Endothelial cell of umbilical vein (primary cell): ENCODE measurements at regions not wholly inside any gene's neighbourhood (a gene's known extent, or its start where the extent isn't known, plus 50 kb on each side); places are given as distances from the start of the nearest gene placed in this dataset.

Source experiments
- BruUV-seq: library from RNA; stranded (reverse); fragments of 400-500 nt; replicated peaks from 2 replicates; lab custom pipeline; 2021; lab: Mats Ljungman, UMichigan
- CTCF ChIA-PET: fragments of 300-600, 350-600 bp; sonication (Branson Sonifier 250); formaldehyde crosslinking; loops from one replicate; lab custom pipeline; 2021; ENCODE audit warnings: antibody characterized with exemption, inconsistent platforms; lab: Charles Lee
- POLR2A ChIA-PET: fragments of 300-600, 350-600 bp; sonication (Branson Sonifier 250); formaldehyde crosslinking; loops from one replicate; lab custom pipeline; 2021; ENCODE audit warnings: antibody characterized with exemption, inconsistent platforms; lab: Charles Lee
- DNase-seq: peaks from one replicate; pipeline ENCODE4 v3.0.0-alpha.2; 2011; ENCODE audit warnings: low read depth, low spot score
- FAIRE-seq: peaks from 2 replicates; lab custom pipeline; 2011; peaks lifted over from hg19 to GRCh38; lab: Jason Lieb, UNC
- H2AFZ ChIP-seq: 2 replicates; pipeline ENCODE4 v1.6.0; 2012; ENCODE audit warnings: low read depth, low read length, control low read depth, inconsistent platforms
- H3K27ac ChIP-seq: 2 replicates; pipeline ENCODE4 v1.5.1; 2011; ENCODE audit warnings: low read depth, mild to moderate bottlenecking, control low read depth, low read length, moderate library complexity; ENCODE audit not compliant: insufficient read depth
- H3K27me3 ChIP-seq, 2 experiments: 2 replicates each; pipeline versions ENCODE4 v1.6.0 to v1.6.1; 2011; ENCODE audit warnings: low read length in 2 of 2, mixed read lengths in 1 of 2; ENCODE audit not compliant: control insufficient read depth in 2 of 2, insufficient read depth in 2 of 2
- H3K36me3 ChIP-seq, 2 experiments: 2 replicates in 1 of 2; 3 replicates in 1 of 2; pipeline ENCODE4 v1.5.1; 2011; ENCODE audit warnings: low read length in 2 of 2, mild to moderate bottlenecking in 1 of 2, moderate library complexity in 1 of 2; ENCODE audit not compliant: control insufficient read depth in 2 of 2, insufficient read depth in 2 of 2; ENCODE audit errors: extremely low read depth in 1 of 2
- H3K4me1 ChIP-seq: 3 replicates; pipeline ENCODE4 v1.5.1; 2011; ENCODE audit warnings: mild to moderate bottlenecking, low read length; ENCODE audit not compliant: control insufficient read depth, insufficient read depth; ENCODE audit errors: extremely low read depth
- H3K4me2 ChIP-seq: 2 replicates; pipeline ENCODE4 v1.6.1; 2011; ENCODE audit warnings: low read length, control low read depth, mixed read lengths; ENCODE audit not compliant: insufficient read depth
- H3K4me3 ChIP-seq, 3 experiments: fragments of 200-600 bp in 1 of 3; sonication (generic), shearing (Covaris generic) in 1 of 3; replicated peaks in 1 of 3; 2 replicates each; pipeline ENCODE4 v1.5.1; 2011 to 2016; ENCODE audit warnings: control low read depth in 3 of 3, low read length in 3 of 3, mild to moderate bottlenecking in 2 of 3, inconsistent platforms in 1 of 3, low read depth in 1 of 3, moderate library complexity in 1 of 3; ENCODE audit not compliant: insufficient read depth in 1 of 3
- H3K79me2 ChIP-seq: 2 replicates; pipeline ENCODE4 v1.6.0; 2012; ENCODE audit warnings: low read length, inconsistent platforms; ENCODE audit not compliant: control insufficient read depth, insufficient read depth
- H3K9ac ChIP-seq: replicated peaks from 2 replicates; pipeline ENCODE3; 2011; ENCODE audit warnings: low read length, control low read depth; ENCODE audit not compliant: insufficient read depth; ENCODE audit errors: extremely low read depth
- H3K9me1 ChIP-seq: replicated peaks from 3 replicates; pipeline ENCODE4 v1.6.0; 2011; ENCODE audit warnings: mild to moderate bottlenecking, low read length; ENCODE audit not compliant: control insufficient read depth, insufficient read depth; ENCODE audit errors: extremely low read depth
- H3K9me3 ChIP-seq: replicated peaks from 2 replicates; pipeline ENCODE4 v1.5.1; 2012; ENCODE audit warnings: low read length, inconsistent platforms; ENCODE audit not compliant: control insufficient read depth, insufficient read depth
- H4K20me1 ChIP-seq: replicated peaks from 2 replicates; pipeline ENCODE3; 2011; ENCODE audit warnings: mild to moderate bottlenecking, low read length; ENCODE audit not compliant: control insufficient read depth, insufficient read depth; ENCODE audit errors: extremely low read depth
- CTCF ChIP-seq, 2 donors: IDR thresholded peaks; 1 replicate in 1 of 2; 2 replicates in 1 of 2; pipeline ENCODE4 v1.5.1; 2011; ENCODE audit warnings: low read length in 2 of 2, mild to moderate bottlenecking in 2 of 2, moderate library complexity in 2 of 2, control low read depth in 1 of 2, inconsistent platforms in 1 of 2, low read depth in 1 of 2; ENCODE audit not compliant: insufficient read depth in 1 of 2; ENCODE audit errors: extremely low read depth in 1 of 2
- EZH2 ChIP-seq: IDR thresholded peaks from 2 replicates; pipeline ENCODE4 v1.6.1; 2012; ENCODE audit warnings: borderline replicate concordance, low read depth, mild to moderate bottlenecking, moderate library complexity, low read length, inconsistent platforms; ENCODE audit not compliant: severe bottlenecking
- FOS ChIP-seq: IDR thresholded peaks from 2 replicates; pipeline ENCODE4 v1.6.1; 2011; ENCODE audit warnings: mild to moderate bottlenecking, low read length, moderate library complexity, borderline replicate concordance; ENCODE audit not compliant: insufficient read depth
- GATA2 ChIP-seq: IDR thresholded peaks from 2 replicates; pipeline ENCODE4 v1.7.0; 2011; ENCODE audit warnings: low read depth, mild to moderate bottlenecking, moderate library complexity, mixed read lengths, low read length; ENCODE audit not compliant: insufficient read length, insufficient read depth
- JUN ChIP-seq: IDR thresholded peaks from 2 replicates; pipeline ENCODE4 v1.6.1; 2011; ENCODE audit warnings: borderline replicate concordance, low read depth; ENCODE audit not compliant: insufficient read length, insufficient read depth
- MAX ChIP-seq: IDR thresholded peaks from 2 replicates; pipeline ENCODE4 v1.6.1; 2011; ENCODE audit not compliant: insufficient read depth, insufficient read length
- MYC ChIP-seq: IDR thresholded peaks from one replicate; pipeline ENCODE4 v1.6.1; 2011; ENCODE audit warnings: mild to moderate bottlenecking, low read depth, low read length
- POLR2A ChIP-seq: IDR thresholded peaks from 2 replicates; pipeline ENCODE4 v1.6.1; 2012; ENCODE audit warnings: low read depth, mild to moderate bottlenecking, control low read depth, low read length
- POLR2AphosphoS5 ChIP-seq: IDR thresholded peaks from 2 replicates; pipeline ENCODE4 v1.6.1; 2012; ENCODE audit warnings: low read depth, mild to moderate bottlenecking, control low read depth, low read length, moderate library complexity; ENCODE audit not compliant: insufficient read depth
- dilution Hi-C: fragments of 300-500 bp; cut with MboI; formaldehyde crosslinking; loops from one replicate; pipeline ENCODE4 v1.15.0; 2019; ENCODE audit warnings: low sequenced_read_pairs; ENCODE audit not compliant: extremely low pct_ligation_motif_present
- intact Hi-C: fragments of 100-400 bp; cut with micrococcal nuclease; formaldehyde crosslinking; loops from one replicate; pipeline ENCODE4 v1.10.0; 2022

- Histone ChIP-seq H3K9ac (no peak overlapping the region), H2AFZ (no peak overlapping the region), H3K4me1 (no peaks in the 10 kb centered on the region), H3K27ac (no peak overlapping the region), H3K4me2 (no peak overlapping the region), H4K20me1 (no peaks in the 10 kb centered on the region), H3K27me3 (no peaks in the 10 kb centered on the region), H3K9me3 (no peaks in the 10 kb centered on the region), H3K36me3 (no peaks in the 10 kb centered on the region), H3K79me2 (no peaks in the 10 kb centered on the region), H3K9me1 (no peaks in the 10 kb centered on the region), H3K4me3 (no peak overlapping the region)
- dilution Hi-C loops (no loop called here), intact Hi-C loops (no loop called here)
- no TSS peak for BruUV-seq
- peak; percentile 47 for FAIRE-seq
- ChIA-PET POLR2A (no interaction called here), CTCF (interaction anchor here (0.8 kb wide), 1 partner anchor 15 kb away, joined by 3 read pairs; no protein-coding TSS in a partner anchor)
- no peak for DNase-seq
- TF ChIP-seq MAX (no peak), MYC (no peak), EZH2 (no peak), CTCF (IDR thresholded peaks at IDR 0.05; ENCODE audit: extremely low read depth in 1 of 2, insufficient read depth in 1 of 2, low read depth in 1 of 2, low read length in 2 of 2) (no peak), GATA2 (no peak), POLR2A (no peak), FOS (no peak), POLR2AphosphoS5 (no peak), JUN (no peak)
Measured at GRCh38 chr17:51389875-51390274, 129.5 kb downstream of the UTP18 start.
